Caco-2 (cell line): ENCODE measurements at regions not wholly inside any gene's neighbourhood (a gene's known extent, or its start where the extent isn't known, plus 50 kb on each side); places are given as distances from the start of the nearest gene placed in this dataset.

ENCODE experiments used
- BruUV-seq: library from RNA; stranded (reverse); fragments of 400-500 nt; replicated peaks from 2 replicates; lab custom pipeline; 2021; lab: Mats Ljungman, UMichigan
- CTCF ChIA-PET: fragments of 300-600 bp; sonication (Branson Sonifier 250); formaldehyde crosslinking; loops from one replicate; lab custom pipeline; 2022; ENCODE audit warnings: antibody characterized with exemption; lab: Charles Lee
- POLR2A ChIA-PET: fragments of 300-600 bp; sonication (Branson Sonifier 250); formaldehyde crosslinking; loops from one replicate; lab custom pipeline; 2022; ENCODE audit warnings: antibody characterized with exemption; lab: Charles Lee
- DNase-seq, 2 experiments: peaks; one replicate each; pipeline versions ENCODE4 v3.0.0 to v3.0.0-alpha.2; 2020 to 2022
- H3K27me3 ChIP-seq: replicated peaks from 2 replicates; pipeline ENCODE4 v1.6.0; 2011; ENCODE audit warnings: low read length; ENCODE audit not compliant: control insufficient read depth, insufficient read depth
- H3K36me3 ChIP-seq: 2 replicates; pipeline ENCODE4 v1.5.1; 2011; ENCODE audit warnings: low read length; ENCODE audit not compliant: control insufficient read depth, insufficient read depth
- H3K4me1 ChIP-seq: fragments of 250-450 bp; sonication (Bioruptor Pico); 2 replicates; pipeline ENCODE4 v1.5.1; 2020; ENCODE audit warnings: mild to moderate bottlenecking
- H3K4me3 ChIP-seq: 2 replicates; pipeline ENCODE4 v1.5.1; 2011; ENCODE audit warnings: low read depth, mild to moderate bottlenecking, control low read depth, low read length
- H3K9me3 ChIP-seq: fragments of 250-450 bp; sonication (Bioruptor Pico); 2 replicates; pipeline ENCODE4 v1.5.1; 2020; ENCODE audit warnings: mild to moderate bottlenecking, moderate library complexity
- H3K27ac Mint-ChIP-seq: one replicate; pipeline ENCODE4 v1.8.0; 2022; ENCODE audit warnings: mixed read lengths; ENCODE audit not compliant: unreplicated experiment
- H3K27me3 Mint-ChIP-seq: one replicate; pipeline ENCODE4 v1.8.0; 2022; ENCODE audit warnings: mixed read lengths; ENCODE audit not compliant: insufficient read depth, unreplicated experiment
- H3K36me3 Mint-ChIP-seq: one replicate; pipeline ENCODE4 v1.8.0; 2022; ENCODE audit warnings: mild to moderate bottlenecking, mixed read lengths; ENCODE audit not compliant: insufficient read depth, unreplicated experiment
- H3K4me1 Mint-ChIP-seq: one replicate; pipeline ENCODE4 v1.8.0; 2022; ENCODE audit warnings: low read depth, mixed read lengths; ENCODE audit not compliant: unreplicated experiment
- H3K4me3 Mint-ChIP-seq: one replicate; pipeline ENCODE4 v1.8.0; 2022; ENCODE audit warnings: mild to moderate bottlenecking, moderate library complexity, mixed read lengths; ENCODE audit not compliant: unreplicated experiment
- H3K9me3 Mint-ChIP-seq: one replicate; pipeline ENCODE4 v1.8.0; 2022; ENCODE audit warnings: mixed read lengths; ENCODE audit not compliant: unreplicated experiment
- CTCF ChIP-seq, 2 experiments: fragments of 200-600 bp in 1 of 2; IDR thresholded peaks; 1 replicate in 1 of 2; 2 replicates in 1 of 2; pipeline versions ENCODE4 v1.5.1 to v1.8.0; 2011 to 2022; ENCODE audit warnings: antibody characterized with exemption in 1 of 2, control low read depth in 1 of 2, inconsistent platforms in 1 of 2, low read depth in 1 of 2, low read length in 1 of 2, mild to moderate bottlenecking in 1 of 2, moderate library complexity in 1 of 2; ENCODE audit not compliant: insufficient read depth in 1 of 2, severe bottlenecking in 1 of 2, unreplicated experiment in 1 of 2
- intact Hi-C: fragments of 100-400 bp; cut with micrococcal nuclease; formaldehyde crosslinking; loops from one replicate; pipeline ENCODE4 v1.10.0; 2022; ENCODE audit not compliant: unreplicated experiment

GRCh38 chrX:25858273-25858880, 279.8 kb upstream of the MAGEB18 start:
- Histone ChIP-seq H3K9me3 (no peaks in the 10 kb centered on the region), H3K36me3 (no peaks in the 10 kb centered on the region), H3K27me3 (no peaks in the 10 kb centered on the region), H3K4me3 (no peak overlapping the region), H3K4me1 (no peaks in the 10 kb centered on the region)
- no peak for TF ChIP-seq CTCF (IDR thresholded peaks at IDR 0.05; ENCODE audit: insufficient read depth in 1 of 2, low read depth in 1 of 2, low read length in 1 of 2, severe bottlenecking in 1 of 2, unreplicated experiment in 1 of 2)
- no TSS peak for BruUV-seq
- CTCF ChIA-PET, result no interaction called here
- Mint-ChIP-seq H3K27ac (no peak overlapping the region), H3K4me1 (no peaks in the 10 kb centered on the region), H3K36me3 (no peaks in the 10 kb centered on the region), H3K9me3 (no peaks in the 10 kb centered on the region), H3K27me3 (peaks cover 6% of the 10 kb centered on the region), H3K4me3 (no peak overlapping the region)
- no peak for DNase-seq
- intact Hi-C loops, result no loop called here
- POLR2A ChIA-PET, result no interaction called here

- no peak overlapping the region for H3K27ac Mint-ChIP-seq
- BruUV-seq, result no TSS peak
- POLR2A ChIA-PET, result no interaction called here
- no peak for DNase-seq
- Histone ChIP-seq H3K9me3 (no peaks in the 10 kb centered on the region), H3K4me1 (no peaks in the 10 kb centered on the region), H3K36me3 (no peaks in the 10 kb centered on the region), H3K4me3 (no peak overlapping the region), H3K27me3 (no peaks in the 10 kb centered on the region)
- CTCF ChIA-PET, result no interaction called here
- no peaks in the 10 kb centered on the region for H3K4me1 Mint-ChIP-seq
- no peaks in the 10 kb centered on the region for H3K9me3 Mint-ChIP-seq
- no peak overlapping the region for H3K4me3 Mint-ChIP-seq
- TF ChIP-seq CTCF (IDR thresholded peaks at IDR 0.05; ENCODE audit: insufficient read depth in 1 of 2, low read depth in 1 of 2, low read length in 1 of 2, severe bottlenecking in 1 of 2, unreplicated experiment in 1 of 2), result no peak
- peaks cover 6% of the 10 kb centered on the region for H3K27me3 Mint-ChIP-seq
- H3K36me3 Mint-ChIP-seq, result no peaks in the 10 kb centered on the region
- intact Hi-C loops, result no loop called here
These were observed 277.8 kb upstream of the MAGEB18 start for GRCh38 chrX:25860322-25860721.

GRCh38 chrX:25869761-25870160, 268.4 kb upstream of the MAGEB18 start:
- no peak for TF ChIP-seq CTCF (IDR thresholded peaks at IDR 0.05; ENCODE audit: insufficient read depth in 1 of 2, low read depth in 1 of 2, low read length in 1 of 2, severe bottlenecking in 1 of 2, unreplicated experiment in 1 of 2)
- Mint-ChIP-seq H3K36me3 (no peaks in the 10 kb centered on the region), H3K9me3 (no peaks in the 10 kb centered on the region), H3K4me1 (no peaks in the 10 kb centered on the region), H3K27me3 (no peaks in the 10 kb centered on the region), H3K27ac (no peak overlapping the region), H3K4me3 (no peak overlapping the region)
- CTCF ChIA-PET, result no interaction called here
- DNase-seq, result no peak
- Histone ChIP-seq H3K36me3 (no peaks in the 10 kb centered on the region), H3K27me3 (no peaks in the 10 kb centered on the region), H3K4me3 (no peak overlapping the region), H3K4me1 (no peaks in the 10 kb centered on the region), H3K9me3 (no peaks in the 10 kb centered on the region)
- POLR2A ChIA-PET, result no interaction called here
- intact Hi-C loops, result no loop called here
- no TSS peak for BruUV-seq
